ENCODE measurements at regions not wholly inside any gene's neighbourhood (a gene's known extent, or its start where the extent isn't known, plus 50 kb on each side); places are given as distances from the start of the nearest gene placed in this dataset.

- intact Hi-C loops (cut with DNase I), result no loop called here
- Histone ChIP-seq H3K4me1 (no peaks in the 10 kb centered on the region), H3K27ac (no peak overlapping the region), H3K9me3 (no peaks in the 10 kb centered on the region), H3K36me3 (no peaks in the 10 kb centered on the region), H3K27me3 (no peaks in the 10 kb centered on the region), H3K4me3 (no peak overlapping the region)
- peak; percentile 45 to 60 (median 60) for DNase-seq
- peak; percentile 65 to 93 (median 80) for ATAC-seq
- no peak for TF ChIP-seq POLR2A (IDR thresholded peaks at IDR 0.05)
- 76% methylated on average over 11 of the region's 14 CpGs for WGBS (ENCODE audit: insufficient coverage, low coverage, low lambda C conversion rate, missing lambda C conversion rate)
These were observed 80.1 kb upstream of the AUTS2 start for GRCh38 chr7:69517985-69518704.

GRCh38 chr7:69518705-69519077, 79.6 kb upstream of the AUTS2 start:
- Histone ChIP-seq H3K27ac (no peak overlapping the region), H3K27me3 (no peaks in the 10 kb centered on the region), H3K4me3 (no peak overlapping the region), H3K36me3 (no peaks in the 10 kb centered on the region), H3K4me1 (no peaks in the 10 kb centered on the region), H3K9me3 (no peaks in the 10 kb centered on the region)
- intact Hi-C loops (cut with DNase I), result no loop called here
- ATAC-seq (no peak), DNase-seq (no peak)
- TF ChIP-seq CTCF (IDR thresholded peaks at IDR 0.05) (no peak), POLR2A (IDR thresholded peaks at IDR 0.05) (no peak)
- 38% methylated on average over 3 of the region's 4 CpGs for WGBS (ENCODE audit: insufficient coverage, low coverage, low lambda C conversion rate, missing lambda C conversion rate)

- Histone ChIP-seq H3K36me3 (no peaks in the 10 kb centered on the region), H3K4me3 (no peak overlapping the region), H3K27me3 (no peaks in the 10 kb centered on the region), H3K4me1 (no peaks in the 10 kb centered on the region), H3K27ac (no peak overlapping the region), H3K9me3 (no peaks in the 10 kb centered on the region)
- ATAC-seq (no peak), DNase-seq (no peak)
- TF ChIP-seq CTCF (IDR thresholded peaks at IDR 0.05), result no peak
- TF ChIP-seq POLR2A (IDR thresholded peaks at IDR 0.05), result no peak
- 83% methylated on average over 3 of the region's 5 CpGs for WGBS (ENCODE audit: insufficient coverage, low coverage, low lambda C conversion rate, missing lambda C conversion rate)
- intact Hi-C loops (cut with DNase I), result no loop called here
These were observed 71.7 kb upstream of the AUTS2 start for GRCh38 chr7:69526570-69526969.

- no peak for TF ChIP-seq CTCF (IDR thresholded peaks at IDR 0.05)
- TF ChIP-seq POLR2A (IDR thresholded peaks at IDR 0.05), result no peak
- no peaks in the 10 kb centered on the region for H3K9me3 ChIP-seq
- H3K36me3 ChIP-seq, result no peaks in the 10 kb centered on the region
- intact Hi-C loops (cut with DNase I), result no loop called here
- no peak overlapping the region for H3K4me3 ChIP-seq
- no peak overlapping the region for H3K27ac ChIP-seq
- DNase-seq (no peak), ATAC-seq (no peak)
- H3K4me1 ChIP-seq, result no peaks in the 10 kb centered on the region
- H3K27me3 ChIP-seq, result no peaks in the 10 kb centered on the region
These were observed 70.6 kb upstream of the AUTS2 start for GRCh38 chr7:69527706-69528105.

GRCh38 chr7:69531050-69531449, 67.2 kb upstream of the AUTS2 start:
- WGBS (ENCODE audit: insufficient coverage, low coverage, low lambda C conversion rate, missing lambda C conversion rate), result 69% methylated on average over 3 of the region's 3 CpGs
- DNase-seq, result no peak
- no peak overlapping the region for H3K4me3 ChIP-seq
- no peaks in the 10 kb centered on the region for H3K27me3 ChIP-seq
- intact Hi-C loops (cut with DNase I), result no loop called here
- ATAC-seq, result no peak
- H3K36me3 ChIP-seq, result no peaks in the 10 kb centered on the region
- H3K9me3 ChIP-seq, result no peaks in the 10 kb centered on the region
- H3K4me1 ChIP-seq, result no peaks in the 10 kb centered on the region
- H3K27ac ChIP-seq, result no peak overlapping the region
- no peak for TF ChIP-seq CTCF (IDR thresholded peaks at IDR 0.05)
- TF ChIP-seq POLR2A (IDR thresholded peaks at IDR 0.05), result no peak
